Transverse colon (tissue), 4 donors: ENCODE measurements at regions not wholly inside any gene's neighbourhood (a gene's known extent, or its start where the extent isn't known, plus 50 kb on each side); places are given as distances from the start of the nearest gene placed in this dataset.

Experiments used
- DNase-seq: peaks from one replicate; pipeline ENCODE4 v3.0.0-alpha.2; 2019
- H3K27ac ChIP-seq, 4 donors: fragments of 200-600 bp; sonication (generic); 2 replicates each; pipeline ENCODE4 v1.5.1; 2016 to 2018; ENCODE audit warnings: inconsistent platforms in 4 of 4
- H3K27me3 ChIP-seq: fragments of 200-600 bp; sonication (generic); 2 replicates; pipeline ENCODE4 v1.5.1; 2017; ENCODE audit warnings: inconsistent platforms
- H3K36me3 ChIP-seq, 4 donors: fragments of 200-600 bp; sonication (generic); 2 replicates each; pipeline ENCODE4 v1.5.1; 2017 to 2019; ENCODE audit warnings: inconsistent platforms in 4 of 4
- H3K4me1 ChIP-seq, 4 donors: fragments of 200-600 bp; sonication (generic); 2 replicates each; pipeline ENCODE4 v1.5.1; 2017 to 2020; ENCODE audit warnings: inconsistent platforms in 4 of 4
- H3K4me3 ChIP-seq, 4 donors: fragments of 200-600 bp; sonication (generic); 1 replicate in 1 of 4; 2 replicates in 3 of 4; pipeline versions ENCODE4 v1.5.1 to v1.6.1; 2017 to 2019; ENCODE audit warnings: inconsistent platforms in 4 of 4
- H3K9me3 ChIP-seq, 2 donors: fragments of 200-600 bp; sonication (generic); 2 replicates each; pipeline ENCODE4 v1.5.1; 2017 to 2019; ENCODE audit warnings: inconsistent platforms in 2 of 2
- CTCF ChIP-seq, 5 experiments: fragments of 200-600 bp in 3 of 5; fragments of 450-650 bp in 2 of 5; sonication (generic) in 3 of 5; IDR thresholded peaks; 1 replicate in 2 of 5; 2 replicates in 3 of 5; pipeline ENCODE4 v1.5.1; 2016 to 2017; ENCODE audit warnings: antibody characterized with exemption in 5 of 5, inconsistent platforms in 3 of 5, mild to moderate bottlenecking in 2 of 5, moderate library complexity in 1 of 5
- EP300 ChIP-seq: sonication (generic); formaldehyde crosslinking; IDR thresholded peaks from one replicate; pipeline ENCODE4 v1.6.1; 2017; ENCODE audit warnings: antibody characterized with exemption, low read depth
- POLR2A ChIP-seq: fragments of 450-650 bp; IDR thresholded peaks from one replicate; pipeline ENCODE4 v1.6.1; 2016; ENCODE audit warnings: antibody characterized with exemption, mild to moderate bottlenecking, moderate library complexity
- POLR2AphosphoS5 ChIP-seq, 3 donors: sonication (generic); formaldehyde crosslinking; IDR thresholded peaks; one replicate each; pipeline ENCODE4 v1.6.1; 2016; ENCODE audit warnings: antibody characterized with exemption in 3 of 3
- WGBS, 2 donors: methylation state at CpG; one replicate each; pipeline ENCODE4 v1.1.5; 2018; ENCODE audit warnings: low coverage in 1 of 2; 5-methylcytosine and 5-hydroxymethylcytosine counted together
- in situ Hi-C, 4 donors: fragments of 200-750 bp; cut with MboI; loops; one replicate each; pipeline versions ENCODE4 v1.15.0 to v1.15.1; 2017; ENCODE audit warnings: low sequenced_read_pairs in 3 of 4, low pct_ligation_motif_present in 1 of 4, low pct_unique_long_range_greater_than_20kb in 1 of 4
- intact Hi-C: fragments of 100-400 bp; cut with DNase I; formaldehyde crosslinking; loops from one replicate; pipeline ENCODE4 v1.15.1; 2023; ENCODE audit warnings: low total_unique reads
- small RNA-seq, 4 donors: library from RNA; depleted of rRNA; stranded (forward); fragments of <200 nt; gene quantifications; one replicate each; pipeline ENCODE3, GENCODE V24; 2016

DNA sequence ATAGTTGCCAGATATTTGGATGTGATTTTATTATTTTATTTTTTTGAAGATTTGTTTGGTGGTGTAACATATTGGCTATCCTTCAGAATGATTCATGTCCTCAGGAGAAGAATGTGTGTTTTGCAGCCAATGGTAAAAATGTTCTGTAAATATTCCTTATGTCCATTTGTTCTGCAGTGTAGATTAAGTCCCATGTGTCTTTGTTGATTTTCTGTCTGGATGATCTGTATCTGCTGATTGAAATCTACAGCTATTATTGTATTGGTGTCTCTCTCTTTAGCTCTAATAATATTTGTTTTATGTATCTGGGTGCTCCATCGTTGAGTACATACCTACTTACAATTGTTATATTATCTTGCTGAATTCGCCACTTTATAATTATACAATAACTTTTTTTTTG, 1641.7 kb downstream of the OTOL1 start:
- no peaks in the 10 kb centered on the region for H3K9me3 ChIP-seq
- H3K27ac ChIP-seq = no peak overlapping the region
- TF ChIP-seq CTCF (IDR thresholded peaks at IDR 0.05) (no peak), POLR2AphosphoS5 (IDR thresholded peaks at IDR 0.05) (no peak), EP300 (no peak), POLR2A (no peak)
- in situ Hi-C loops = no loop called here
- H3K27me3 ChIP-seq = no peaks in the 10 kb centered on the region
- H3K4me3 ChIP-seq = no peak overlapping the region
- H3K36me3 ChIP-seq = no peaks in the 10 kb centered on the region
- WGBS, 2 donors = 64 to 80% methylated on average over 2 of the region's 2 CpGs
- DNase-seq = no peak
- intact Hi-C loops = no loop called here
- no peaks in the 10 kb centered on the region for H3K4me1 ChIP-seq

- intact Hi-C loops = no loop called here
- no peak overlapping the region for H3K27ac ChIP-seq
- 92 to 100% methylated on average over 1 to 5 of the region's 5 CpGs for WGBS, 2 donors
- H3K4me1 ChIP-seq = no peaks in the 10 kb centered on the region
- in situ Hi-C loops = no loop called here
- H3K4me3 ChIP-seq = no peak overlapping the region
- DNase-seq = no peak
- no peaks in the 10 kb centered on the region for H3K36me3 ChIP-seq
- no peaks in the 10 kb centered on the region for H3K27me3 ChIP-seq
- TF ChIP-seq POLR2A (no peak), POLR2AphosphoS5 (IDR thresholded peaks at IDR 0.05) (no peak), EP300 (no peak), CTCF (IDR thresholded peaks at IDR 0.05) (no peak)
- H3K9me3 ChIP-seq = peaks cover 9 to 10% of the 10 kb centered on the region in 2 donors
These were observed 1635.5 kb downstream of the OTOL1 start for GRCh38 chr3:163132111-163132510.

DNA sequence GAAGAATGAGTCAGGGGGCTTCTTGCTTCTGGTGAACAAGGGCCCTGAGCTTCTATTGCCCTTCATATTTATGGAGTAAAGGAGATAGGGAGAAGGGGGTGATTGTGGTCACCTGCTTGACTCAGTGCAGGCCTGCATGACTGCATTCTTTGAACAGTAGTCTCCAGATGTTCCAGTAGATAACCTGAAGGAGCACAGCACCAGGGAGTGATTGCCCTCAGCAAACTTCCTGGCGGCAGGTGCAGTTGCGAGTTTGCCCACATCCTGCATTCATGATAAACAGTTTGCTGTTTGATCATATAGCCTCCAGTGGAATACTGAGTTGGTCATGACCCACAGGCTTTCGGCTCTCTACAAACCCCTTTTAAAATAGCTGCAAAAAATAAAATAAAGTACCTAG, 1632.7 kb downstream of the OTOL1 start:
- no peak overlapping the region for H3K4me3 ChIP-seq
- DNase-seq = no peak
- H3K9me3 ChIP-seq = peaks cover 9 to 17% of the 10 kb centered on the region in 2 donors
- TF ChIP-seq POLR2AphosphoS5 (IDR thresholded peaks at IDR 0.05) (no peak), POLR2A (no peak), EP300 (no peak), CTCF (IDR thresholded peaks at IDR 0.05) (no peak)
- WGBS, 2 donors = 60 to 92% methylated on average over 1 to 3 of the region's 3 CpGs
- intact Hi-C loops (no loop called here), in situ Hi-C loops (no loop called here)
- no peaks in the 10 kb centered on the region for H3K36me3 ChIP-seq
- H3K27ac ChIP-seq = no peak overlapping the region
- H3K4me1 ChIP-seq = no peaks in the 10 kb centered on the region
- H3K27me3 ChIP-seq = no peaks in the 10 kb centered on the region

- H3K27ac ChIP-seq = no peak overlapping the region
- no peaks in the 10 kb centered on the region for H3K4me1 ChIP-seq
- H3K9me3 ChIP-seq = peaks cover 9 to 17% of the 10 kb centered on the region in 2 donors
- TF ChIP-seq CTCF (IDR thresholded peaks at IDR 0.05) = no peak
- TF ChIP-seq POLR2A = no peak
- in situ Hi-C loops = no loop called here
- no peaks in the 10 kb centered on the region for H3K27me3 ChIP-seq
- intact Hi-C loops = no loop called here
- no peaks in the 10 kb centered on the region for H3K36me3 ChIP-seq
- no peak overlapping the region for H3K4me3 ChIP-seq
- no peak for DNase-seq
These were observed 1629.5 kb downstream of the OTOL1 start for GRCh38 chr3:163126115-163126514.

Small RNAs in the stretch of these regions (small RNA-seq; reads per million reads assigned to genes)
- 0 reads per million in 4 donors for gene MIR1263
- gene RNU7-82P = 0 reads per million in 4 donors
